HG03108 (cell line): ENCODE measurements at regions not wholly inside any gene's neighbourhood (a gene's known extent, or its start where the extent isn't known, plus 50 kb on each side); places are given as distances from the start of the nearest gene placed in this dataset.

Source experiments
- ATAC-seq: cut with Tn5 transposase; IDR thresholded peaks from one replicate; pipeline ENCODE4 v1.9.1; 2021; ENCODE audit warnings: moderate library complexity; ENCODE audit not compliant: unreplicated experiment

GRCh38 chr2:181374781-181375675, 82.2 kb upstream of the ITGA4 start:
- peak; percentile 67 for ATAC-seq

- ATAC-seq: no peak
Observed at GRCh38 chr2:181376442-181376841, 80.7 kb upstream of the ITGA4 start.

GRCh38 chr2:181376999-181377398, 80.2 kb upstream of the ITGA4 start:
- ATAC-seq: no peak

GRCh38 chr2:181378491-181378890, 78.7 kb upstream of the ITGA4 start:
- ATAC-seq: no peak

GRCh38 chr2:181380581-181380980, 76.6 kb upstream of the ITGA4 start:
- no peak for ATAC-seq

- ATAC-seq: no peak
Observed at GRCh38 chr2:181384923-181385322, 72.3 kb upstream of the ITGA4 start.

DNA sequence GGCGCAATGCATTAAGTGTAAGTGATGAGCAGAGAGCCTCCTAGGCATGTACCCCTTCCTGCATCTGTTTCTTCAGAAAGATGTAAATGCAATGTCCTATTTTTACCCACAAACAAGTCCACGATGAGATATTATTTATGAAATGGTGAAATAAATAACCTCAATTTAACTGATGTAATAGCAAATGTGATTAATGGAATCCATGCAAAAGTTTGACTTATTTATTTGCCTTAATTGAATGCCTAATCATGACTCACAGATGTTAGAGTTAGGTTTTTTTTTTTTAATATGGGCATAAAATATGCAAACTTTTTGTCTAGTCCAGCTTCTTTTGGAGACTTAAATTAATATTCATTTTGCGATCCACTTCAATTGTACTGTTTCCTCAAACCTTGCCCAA, 67.7 kb upstream of the ITGA4 start:
- ATAC-seq: no peak

DNA sequence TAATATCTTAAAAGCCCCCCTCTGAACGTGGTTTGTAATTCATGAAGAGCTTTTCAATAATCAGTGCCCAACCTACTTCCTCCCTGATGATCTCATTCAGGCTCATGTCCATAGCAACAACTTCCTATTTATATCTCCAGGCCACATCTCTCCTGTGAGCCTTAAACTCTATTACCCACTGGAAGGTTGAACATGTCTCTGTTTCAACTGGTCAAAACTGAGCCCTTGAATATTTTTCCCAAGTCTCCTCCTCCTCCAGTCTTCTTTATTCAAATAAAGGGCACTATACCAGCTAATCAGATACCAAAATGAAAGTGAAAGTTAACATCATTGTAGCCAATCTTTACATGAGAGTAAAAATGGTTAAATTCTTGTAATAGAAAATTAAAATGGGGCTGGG, 63.7 kb upstream of the ITGA4 start:
- no peak for ATAC-seq

GRCh38 chr2:181394741-181395437, 62.3 kb upstream of the ITGA4 start:
- ATAC-seq: no peak

DNA sequence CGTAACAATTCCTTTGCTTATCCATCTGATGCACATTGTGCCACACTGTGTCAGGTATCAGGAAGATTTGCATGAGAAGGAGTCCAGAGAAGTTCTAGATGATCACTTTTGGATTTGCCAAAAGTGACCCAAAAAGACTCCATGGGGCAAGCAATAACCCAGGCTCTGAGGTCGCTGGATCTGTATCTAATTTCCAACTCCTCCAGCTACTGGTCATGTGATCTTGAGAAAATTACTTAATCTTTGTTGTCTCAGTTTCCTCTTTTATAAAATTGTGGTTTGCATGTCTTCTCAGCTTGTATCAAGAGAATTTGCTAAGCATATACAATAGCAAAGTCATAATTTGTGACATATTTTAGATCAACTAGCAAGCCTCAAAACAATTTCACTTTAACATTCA, 61.3 kb upstream of the ITGA4 start:
- ATAC-seq: no peak

DNA sequence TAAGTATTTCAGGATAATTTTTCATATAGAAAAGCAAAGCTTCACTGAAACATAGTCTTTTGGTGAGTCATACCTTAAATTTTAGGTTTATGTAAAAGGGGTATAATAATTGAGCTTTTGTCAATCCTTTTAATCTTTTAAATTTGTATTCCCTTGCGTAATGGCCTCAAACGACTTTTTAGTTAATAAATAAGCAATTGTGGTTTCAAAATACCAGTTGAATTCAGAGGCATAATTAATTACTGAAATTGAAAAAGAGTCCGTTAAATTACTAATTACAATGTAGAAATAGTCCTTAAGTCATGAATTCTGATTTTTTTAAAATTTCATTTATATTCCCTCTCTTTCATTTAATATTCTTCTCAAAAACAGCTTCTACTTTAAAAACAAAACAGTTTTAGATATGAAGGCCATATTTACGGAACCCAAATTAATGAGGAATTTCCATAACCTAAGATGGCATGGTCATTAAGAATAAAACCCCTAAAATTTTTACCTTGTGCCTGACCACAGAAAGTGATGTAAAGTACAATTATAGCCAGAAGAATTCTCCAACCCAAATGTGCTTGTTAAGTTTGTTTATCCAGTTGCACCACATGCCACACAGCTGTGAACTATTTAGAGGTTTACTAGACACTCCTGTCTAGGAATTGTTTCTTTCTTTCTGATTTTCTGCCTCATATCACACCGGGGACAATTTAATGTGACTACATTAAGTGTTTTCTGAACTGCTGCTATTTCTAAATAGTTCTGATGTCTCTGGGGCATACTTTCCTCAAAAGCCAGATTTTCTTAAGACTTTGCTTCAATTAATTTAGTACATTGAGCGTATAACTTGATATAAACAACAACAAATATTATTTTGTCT, 60.7 kb upstream of the ITGA4 start:
- ATAC-seq: no peak

- ATAC-seq: no peak
Observed at GRCh38 chr2:181397331-181397730, 59.9 kb upstream of the ITGA4 start.

DNA sequence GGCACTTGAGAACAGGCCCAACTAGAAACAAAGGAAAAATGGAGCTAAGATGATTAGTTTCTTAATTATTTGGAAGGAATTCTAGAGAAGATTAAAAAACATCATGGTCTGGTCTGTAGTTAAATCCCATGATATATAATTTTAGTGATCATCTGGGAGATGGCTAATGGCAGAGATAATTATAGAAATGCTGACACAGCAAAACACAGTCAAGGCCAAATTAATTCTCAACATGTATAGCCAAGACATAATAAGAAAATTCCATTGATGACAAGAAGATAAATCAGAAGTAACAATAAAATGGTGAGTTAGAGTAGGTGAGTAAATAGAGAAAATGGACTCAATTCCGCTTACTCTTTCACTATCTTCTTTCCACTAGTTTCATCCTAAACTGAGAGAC, 59.2 kb upstream of the ITGA4 start:
- ATAC-seq: no peak

GRCh38 chr2:181399027-181399426, 58.2 kb upstream of the ITGA4 start:
- no peak for ATAC-seq

GRCh38 chr2:181404472-181404871, 52.7 kb upstream of the ITGA4 start:
- ATAC-seq: no peak

DNA sequence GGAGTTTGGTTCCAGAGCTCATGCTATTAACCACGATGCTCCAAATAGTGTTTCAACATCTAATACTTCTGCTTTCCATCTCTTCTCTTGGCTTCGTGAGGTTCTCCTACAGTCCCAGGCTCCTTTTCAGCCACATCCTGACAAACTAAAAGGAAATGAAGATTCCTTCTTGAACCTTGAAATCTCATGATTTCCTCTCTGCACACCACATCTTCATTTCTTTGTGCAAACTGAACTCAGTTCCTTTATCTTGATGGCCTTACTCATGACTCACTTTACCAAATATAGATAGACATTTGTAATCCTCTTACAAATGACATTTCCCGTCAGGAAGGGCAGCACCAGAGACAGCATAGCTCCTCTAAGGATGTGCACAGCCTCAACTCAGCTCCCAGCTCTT, 50.0 kb upstream of the ITGA4 start:
- ATAC-seq: no peak
